GM12872 (cell line): ENCODE measurements at regions not wholly inside any gene's neighbourhood (a gene's known extent, or its start where the extent isn't known, plus 50 kb on each side); places are given as distances from the start of the nearest gene placed in this dataset.

Experiments
- CTCF ChIP-seq: IDR thresholded peaks from 3 replicates; pipeline ENCODE4 v1.5.1; 2011; ENCODE audit warnings: low read depth, mild to moderate bottlenecking, low read length, moderate library complexity; ENCODE audit not compliant: insufficient read depth

DNA sequence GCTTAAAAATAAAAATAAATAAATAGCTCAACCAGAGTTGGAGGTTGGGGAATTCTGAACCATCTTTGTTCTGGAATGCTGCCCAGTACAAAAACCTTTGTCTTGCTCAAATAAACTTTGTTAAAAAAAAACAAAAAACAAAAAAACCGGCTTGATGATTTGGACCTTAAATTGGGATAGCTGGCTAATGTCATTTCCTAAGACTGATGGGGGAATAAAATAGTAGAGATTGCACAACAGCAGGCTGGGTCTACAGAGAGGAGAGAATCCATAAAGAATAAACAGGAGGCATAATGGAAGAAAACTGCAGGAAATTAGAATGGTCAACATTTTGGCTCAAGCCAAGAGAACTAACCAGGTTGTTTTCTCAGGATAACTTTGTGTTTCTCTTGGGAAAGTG, 370.9 kb downstream of the AEBP2 start:
- no peak for TF ChIP-seq CTCF

DNA sequence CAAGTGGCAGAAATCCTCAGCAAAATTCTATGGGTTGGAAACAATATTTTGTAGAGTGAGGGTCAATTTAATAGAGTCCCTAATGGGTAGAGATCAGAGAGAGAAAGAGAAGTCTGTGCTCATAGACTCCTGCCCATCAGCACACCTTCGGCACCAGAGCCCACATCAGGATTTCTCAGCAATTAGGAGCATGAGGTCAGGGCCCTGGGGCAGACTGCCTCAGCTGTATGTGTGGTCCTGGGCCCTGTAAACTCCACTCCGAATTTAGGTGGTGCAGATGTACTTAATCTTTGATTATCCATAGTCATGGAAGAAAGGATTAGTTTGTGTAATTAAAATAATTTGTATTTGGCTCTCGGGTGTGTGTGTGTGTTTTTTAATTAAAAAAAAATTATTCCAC, 372.6 kb downstream of the AEBP2 start:
- no peak for TF ChIP-seq CTCF

DNA sequence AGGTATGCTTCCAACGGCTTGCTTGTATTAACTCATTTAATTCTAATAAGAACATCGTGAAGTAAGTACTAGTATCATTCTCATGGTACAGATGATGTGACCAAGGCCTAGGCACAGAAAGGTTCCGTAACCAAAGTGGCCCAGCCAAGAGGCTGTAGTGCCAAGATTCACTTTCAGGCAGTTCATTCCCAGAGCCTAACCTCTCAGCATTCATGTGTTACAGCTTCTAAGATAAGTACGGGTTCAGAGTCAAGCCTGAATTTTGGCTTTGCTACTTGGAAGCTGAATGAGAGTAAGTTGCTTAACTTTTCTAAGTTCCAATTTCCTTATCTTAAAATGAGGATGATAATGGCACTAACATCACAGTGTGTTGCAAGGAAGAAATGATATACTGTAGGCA, 379.9 kb downstream of the AEBP2 start:
- no peak for TF ChIP-seq CTCF

GRCh38 chr12:19822476-19822875, 383.2 kb downstream of the AEBP2 start:
- no peak for TF ChIP-seq CTCF

GRCh38 chr12:19826980-19827550, 387.8 kb downstream of the AEBP2 start:
- no peak for TF ChIP-seq CTCF

DNA sequence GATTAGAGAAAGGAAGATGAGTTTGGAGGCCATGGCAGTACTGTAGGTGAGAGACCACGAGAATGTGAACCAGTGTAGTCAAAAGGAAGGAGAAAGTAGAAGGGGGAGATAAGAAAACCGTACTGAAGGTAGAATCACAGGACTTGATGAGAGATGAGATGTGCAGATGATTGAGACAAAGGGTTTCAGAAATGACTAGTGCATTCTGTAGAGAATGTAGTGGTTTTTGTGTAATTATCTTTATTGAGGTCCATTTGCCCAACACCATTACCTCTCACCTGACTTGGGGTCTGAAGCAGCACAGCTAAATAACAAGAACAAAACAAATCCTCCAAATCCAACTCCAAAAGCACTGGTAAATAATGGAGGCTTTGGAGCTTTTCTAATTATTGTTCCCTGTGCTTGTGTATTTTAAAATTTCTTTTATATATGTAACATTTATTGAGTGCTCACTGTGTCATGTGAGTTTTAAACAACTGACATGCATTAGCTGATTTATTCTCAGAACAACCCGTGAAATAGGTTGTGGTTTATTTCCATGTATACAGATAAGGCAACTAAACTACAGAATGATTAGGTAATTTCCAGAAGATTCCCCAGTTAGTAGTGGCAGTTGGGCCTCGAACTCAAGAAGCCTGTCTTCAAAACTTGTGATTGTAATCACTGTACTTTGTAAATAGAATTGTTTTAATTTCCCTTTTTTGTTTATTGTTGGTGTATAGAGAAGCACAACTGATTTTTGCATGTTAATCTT, 390.0 kb downstream of the AEBP2 start:
- TF ChIP-seq CTCF = no peak

DNA sequence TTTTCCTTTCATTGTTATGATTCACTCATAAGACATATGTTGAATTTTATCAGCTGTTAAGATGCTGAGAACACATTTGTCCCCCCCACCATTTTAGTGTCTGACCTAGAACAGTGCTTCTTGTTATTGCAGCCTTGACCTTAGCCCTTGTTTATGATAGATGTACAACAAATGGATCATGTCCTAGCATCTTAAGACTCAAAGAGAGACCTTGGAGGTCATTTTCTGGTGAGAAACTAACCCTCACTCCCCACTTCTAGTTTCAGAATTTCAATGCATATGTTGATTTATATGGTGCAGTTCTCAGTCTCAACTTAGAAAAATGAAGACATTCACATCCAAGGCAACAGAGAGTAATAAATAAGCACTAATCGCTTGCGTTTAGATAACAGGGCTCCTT, 391.2 kb downstream of the AEBP2 start:
- TF ChIP-seq CTCF = no peak
